ENCODE measurements at regions not wholly inside any gene's neighbourhood (a gene's known extent, or its start where the extent isn't known, plus 50 kb on each side); places are given as distances from the start of the nearest gene placed in this dataset.

DNA sequence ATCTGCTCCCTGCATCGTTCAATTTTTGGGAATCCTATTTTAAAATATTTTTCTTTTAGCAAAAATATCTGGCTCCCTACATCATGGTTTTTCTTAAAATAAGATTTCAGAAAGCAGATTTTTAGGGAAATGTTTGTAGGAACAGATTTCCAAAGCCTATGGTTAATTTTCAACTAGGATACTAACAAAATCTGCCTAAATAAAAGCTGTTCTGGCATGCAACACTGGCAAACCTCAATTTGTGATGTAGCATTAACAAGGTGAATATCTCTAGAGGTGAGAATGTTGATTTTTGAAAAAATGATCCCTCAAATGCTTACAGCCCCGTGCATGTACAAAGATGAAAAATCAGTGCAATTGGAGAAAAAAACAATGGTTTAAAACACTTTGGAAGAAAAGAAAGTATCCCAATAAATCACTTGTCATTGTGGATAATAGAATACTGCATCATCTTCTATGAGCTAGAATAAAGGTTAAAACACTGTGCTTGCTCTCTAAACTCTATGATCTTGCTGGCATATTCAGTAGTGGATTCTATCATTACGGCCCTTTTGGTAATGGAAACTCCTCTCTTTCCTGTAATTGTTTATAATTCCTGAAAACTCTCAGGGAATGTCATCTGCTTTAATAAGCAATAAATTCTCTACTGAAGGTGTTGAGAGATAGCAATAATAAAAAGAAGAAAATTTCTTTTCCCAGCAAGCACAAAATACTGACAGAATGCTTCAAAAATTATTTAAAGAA, 97.6 kb downstream of the C4orf33 start:
- Histone ChIP-seq H3K27me3 (replicated peaks; ENCODE audit: insufficient read depth) (no peaks in the 10 kb centered on the region), H3K4me3 (no peak overlapping the region), H3K27ac (no peak overlapping the region), H3K9me3 (no peaks in the 10 kb centered on the region), H3K4me1 (ENCODE audit: control insufficient read depth in 1 of 2, low read depth in 2 of 2) (no peaks in the 10 kb centered on the region), H3K36me3 (no peaks in the 10 kb centered on the region)
- TF ChIP-seq, protein P1, sequence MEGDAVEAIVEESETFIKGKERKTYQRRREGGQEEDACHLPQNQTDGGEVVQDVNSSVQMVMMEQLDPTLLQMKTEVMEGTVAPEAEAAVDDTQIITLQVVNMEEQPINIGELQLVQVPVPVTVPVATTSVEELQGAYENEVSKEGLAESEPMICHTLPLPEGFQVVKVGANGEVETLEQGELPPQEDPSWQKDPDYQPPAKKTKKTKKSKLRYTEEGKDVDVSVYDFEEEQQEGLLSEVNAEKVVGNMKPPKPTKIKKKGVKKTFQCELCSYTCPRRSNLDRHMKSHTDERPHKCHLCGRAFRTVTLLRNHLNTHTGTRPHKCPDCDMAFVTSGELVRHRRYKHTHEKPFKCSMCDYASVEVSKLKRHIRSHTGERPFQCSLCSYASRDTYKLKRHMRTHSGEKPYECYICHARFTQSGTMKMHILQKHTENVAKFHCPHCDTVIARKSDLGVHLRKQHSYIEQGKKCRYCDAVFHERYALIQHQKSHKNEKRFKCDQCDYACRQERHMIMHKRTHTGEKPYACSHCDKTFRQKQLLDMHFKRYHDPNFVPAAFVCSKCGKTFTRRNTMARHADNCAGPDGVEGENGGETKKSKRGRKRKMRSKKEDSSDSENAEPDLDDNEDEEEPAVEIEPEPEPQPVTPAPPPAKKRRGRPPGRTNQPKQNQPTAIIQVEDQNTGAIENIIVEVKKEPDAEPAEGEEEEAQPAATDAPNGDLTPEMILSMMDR (IDR thresholded peaks at IDR 0.05), result no peak
- DNase-seq (ENCODE audit: low spot score) (no peak), ATAC-seq (ENCODE audit: insufficient number of reproducible peaks, low FRiP score, low read depth) (no peak)

DNA sequence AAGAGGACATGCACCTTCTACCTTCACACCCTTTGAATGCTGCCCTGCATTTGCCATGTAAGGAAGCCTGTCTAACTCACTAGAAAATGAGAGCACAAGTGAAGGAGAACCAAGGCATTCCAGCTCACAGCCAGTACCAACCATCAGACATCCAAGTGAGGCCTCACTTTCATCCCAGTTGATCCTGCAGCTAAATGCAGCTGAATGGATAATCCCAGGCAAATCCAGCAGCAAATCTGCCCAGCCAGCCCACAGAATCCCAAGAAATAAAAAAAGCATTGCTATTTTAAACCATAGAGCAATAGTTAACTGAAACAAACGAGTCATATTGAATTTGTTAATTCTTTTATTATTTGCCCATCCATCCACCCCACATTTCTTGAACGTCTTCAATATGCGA, 112.5 kb downstream of the C4orf33 start:
- TF ChIP-seq, protein P1 (IDR thresholded peaks at IDR 0.05), result no peak
- no peaks in the 10 kb centered on the region for H3K4me1 ChIP-seq (ENCODE audit: control insufficient read depth in 1 of 2, low read depth in 2 of 2)
- H3K4me3 ChIP-seq, result no peak overlapping the region
- ATAC-seq (ENCODE audit: insufficient number of reproducible peaks, low FRiP score, low read depth) (no peak), DNase-seq (ENCODE audit: low spot score) (no peak)
- no peaks in the 10 kb centered on the region for H3K27me3 ChIP-seq (replicated peaks; ENCODE audit: insufficient read depth)
- no peak overlapping the region for H3K27ac ChIP-seq
- H3K9me3 ChIP-seq, result no peaks in the 10 kb centered on the region
- no peaks in the 10 kb centered on the region for H3K36me3 ChIP-seq

DNA sequence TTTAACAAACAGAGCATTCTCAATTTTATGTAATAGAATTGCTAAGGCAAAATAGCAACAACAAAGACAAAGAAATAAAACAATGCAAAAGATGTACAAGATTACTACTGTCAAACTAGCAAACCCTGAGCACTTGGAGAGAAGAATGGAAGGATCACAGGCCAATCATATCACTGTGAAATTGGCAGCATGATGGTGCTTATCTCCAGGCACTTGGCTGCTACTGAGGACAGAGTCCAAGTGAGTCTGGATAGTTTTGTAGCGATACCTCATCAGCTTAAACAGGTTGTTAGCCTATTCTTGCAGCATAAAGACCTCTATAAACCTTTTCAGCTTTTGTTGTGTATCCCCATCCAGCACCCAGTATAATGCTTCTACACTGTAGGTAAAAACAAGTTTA, 117.7 kb downstream of the C4orf33 start:
- H3K36me3 ChIP-seq, result no peaks in the 10 kb centered on the region
- no peak for ATAC-seq (ENCODE audit: insufficient number of reproducible peaks, low FRiP score, low read depth)

DNA sequence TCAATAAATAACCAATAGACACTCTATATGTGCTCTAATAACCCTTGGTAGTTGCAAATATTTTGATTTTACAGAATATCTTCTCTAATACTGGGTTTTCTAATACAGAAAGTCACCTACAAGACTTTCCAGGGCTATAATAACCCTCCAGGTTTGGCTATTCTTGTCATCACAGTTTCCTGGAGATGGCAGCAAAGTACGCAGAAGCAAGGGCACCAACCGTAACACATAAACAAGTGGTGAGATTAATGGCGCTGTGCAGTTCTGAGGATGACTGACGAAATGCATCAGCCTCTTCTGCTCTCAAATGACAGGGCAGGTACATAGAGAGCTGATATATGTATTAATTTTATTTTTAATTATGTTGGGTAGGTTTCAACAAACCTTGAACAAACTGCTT, 122.4 kb downstream of the C4orf33 start:
- DNase-seq (ENCODE audit: low spot score) (no peak), ATAC-seq (ENCODE audit: insufficient number of reproducible peaks, low FRiP score, low read depth) (no peak)
- TF ChIP-seq, protein P1 (IDR thresholded peaks at IDR 0.05), result peak; percentile 19
- Histone ChIP-seq H3K36me3 (no peaks in the 10 kb centered on the region), H3K27me3 (replicated peaks; ENCODE audit: insufficient read depth) (no peaks in the 10 kb centered on the region), H3K27ac (no peak overlapping the region), H3K4me1 (ENCODE audit: control insufficient read depth in 1 of 2, low read depth in 2 of 2) (peaks cover 0 to 8% of the 10 kb centered on the region in 2 donors), H3K9me3 (no peaks in the 10 kb centered on the region), H3K4me3 (peak overlapping the region; percentile 41)

More for the DNA sequence above, 117.7 kb downstream of the C4orf33 start:
- no peak for DNase-seq (ENCODE audit: low spot score)
- no peak overlapping the region for H3K27ac ChIP-seq
- H3K4me3 ChIP-seq, result no peak overlapping the region
- TF ChIP-seq, protein P1 (IDR thresholded peaks at IDR 0.05), result no peak
- H3K9me3 ChIP-seq, result no peaks in the 10 kb centered on the region
- no peaks in the 10 kb centered on the region for H3K4me1 ChIP-seq (ENCODE audit: control insufficient read depth in 1 of 2, low read depth in 2 of 2)
- H3K27me3 ChIP-seq (replicated peaks; ENCODE audit: insufficient read depth), result no peaks in the 10 kb centered on the region

DNA sequence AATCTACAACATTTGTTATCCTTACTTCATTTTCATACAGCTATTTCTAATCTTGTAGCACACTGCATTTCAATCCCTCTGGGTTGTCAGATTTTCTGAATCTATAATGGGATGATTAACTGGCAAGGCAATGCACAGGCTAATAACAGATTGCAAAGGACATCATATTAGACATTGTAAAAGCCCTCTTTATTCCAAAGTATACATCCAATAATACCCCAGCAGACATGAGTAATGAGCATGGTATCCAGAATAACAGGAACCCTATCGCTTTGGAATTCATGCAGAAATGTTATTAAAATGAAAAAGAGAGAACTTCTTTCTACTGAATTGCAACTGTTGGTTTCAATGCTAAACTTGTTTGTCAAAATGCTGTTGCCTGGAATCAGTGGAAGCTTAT, 122.9 kb downstream of the C4orf33 start:
- peak overlapping the region; percentile 41 for H3K4me3 ChIP-seq
- DNase-seq (ENCODE audit: low spot score) (no peak), ATAC-seq (ENCODE audit: insufficient number of reproducible peaks, low FRiP score, low read depth) (no peak)
- H3K36me3 ChIP-seq, result no peaks in the 10 kb centered on the region
- H3K4me1 ChIP-seq (ENCODE audit: control insufficient read depth in 1 of 2, low read depth in 2 of 2), result peaks cover 0 to 8% of the 10 kb centered on the region in 2 donors
- H3K27me3 ChIP-seq (replicated peaks; ENCODE audit: insufficient read depth), result no peaks in the 10 kb centered on the region
- peak overlapping the region in 1 of 2 donors; percentile 9 for H3K27ac ChIP-seq
- H3K9me3 ChIP-seq, result no peaks in the 10 kb centered on the region
- TF ChIP-seq, protein P1 (IDR thresholded peaks at IDR 0.05), result no peak

Measured in thoracic aorta (tissue), 2 donors.